ENCODE measurements at regions not wholly inside any gene's neighbourhood (a gene's known extent, or its start where the extent isn't known, plus 50 kb on each side); places are given as distances from the start of the nearest gene placed in this dataset.

DNA sequence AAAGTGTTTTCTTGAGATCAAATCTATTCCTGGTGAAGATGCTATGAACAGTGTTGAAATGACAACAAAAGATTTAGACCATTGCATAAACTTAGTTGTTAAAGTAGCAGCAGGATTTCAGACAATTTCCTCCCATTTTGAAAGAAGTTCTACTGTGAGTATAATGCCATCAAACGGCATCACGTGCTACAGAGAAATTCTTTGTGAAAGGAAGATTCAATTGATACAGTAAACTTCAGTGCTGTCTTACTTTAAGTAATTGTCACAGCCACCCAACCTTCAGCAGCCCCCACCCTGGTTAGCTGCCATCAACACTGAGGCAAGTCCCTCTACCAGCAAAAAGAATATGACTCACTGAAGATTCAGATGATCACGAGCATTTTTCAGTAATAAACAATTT, 115.2 kb downstream of the TES start:
- TF ChIP-seq POLR2A (IDR thresholded peaks at IDR 0.05; ENCODE audit: low read depth) (no peak), POLR2AphosphoS5 (IDR thresholded peaks at IDR 0.05) (no peak), EP300 (IDR thresholded peaks at IDR 0.05) (no peak)
- TF ChIP-seq, protein P1, sequence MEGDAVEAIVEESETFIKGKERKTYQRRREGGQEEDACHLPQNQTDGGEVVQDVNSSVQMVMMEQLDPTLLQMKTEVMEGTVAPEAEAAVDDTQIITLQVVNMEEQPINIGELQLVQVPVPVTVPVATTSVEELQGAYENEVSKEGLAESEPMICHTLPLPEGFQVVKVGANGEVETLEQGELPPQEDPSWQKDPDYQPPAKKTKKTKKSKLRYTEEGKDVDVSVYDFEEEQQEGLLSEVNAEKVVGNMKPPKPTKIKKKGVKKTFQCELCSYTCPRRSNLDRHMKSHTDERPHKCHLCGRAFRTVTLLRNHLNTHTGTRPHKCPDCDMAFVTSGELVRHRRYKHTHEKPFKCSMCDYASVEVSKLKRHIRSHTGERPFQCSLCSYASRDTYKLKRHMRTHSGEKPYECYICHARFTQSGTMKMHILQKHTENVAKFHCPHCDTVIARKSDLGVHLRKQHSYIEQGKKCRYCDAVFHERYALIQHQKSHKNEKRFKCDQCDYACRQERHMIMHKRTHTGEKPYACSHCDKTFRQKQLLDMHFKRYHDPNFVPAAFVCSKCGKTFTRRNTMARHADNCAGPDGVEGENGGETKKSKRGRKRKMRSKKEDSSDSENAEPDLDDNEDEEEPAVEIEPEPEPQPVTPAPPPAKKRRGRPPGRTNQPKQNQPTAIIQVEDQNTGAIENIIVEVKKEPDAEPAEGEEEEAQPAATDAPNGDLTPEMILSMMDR (IDR thresholded peaks at IDR 0.05), result no peak

Data from esophagus muscularis mucosa (tissue), 4 donors.